Heart left ventricle (tissue), 13 donors: ENCODE measurements at regions not wholly inside any gene's neighbourhood (a gene's known extent, or its start where the extent isn't known, plus 50 kb on each side); places are given as distances from the start of the nearest gene placed in this dataset.
"Not testable (repeated sequence)": the region's sequence is repeated elsewhere in the genome, so short reads cannot be mapped to it uniquely, and the experiment has no call there.

Source experiments
- CTCF ChIP-seq, 12 donors: fragments of 200-600 bp; sonication (generic) in 4 of 12; IDR thresholded peaks; one replicate each; pipeline versions ENCODE4 v1.5.0 to v1.8.0; 2018 to 2022; ENCODE audit warnings: antibody characterized with exemption in 12 of 12, mild to moderate bottlenecking in 5 of 12
- POLR2A ChIP-seq, 2 donors: fragments of 450-650 bp; IDR thresholded peaks; one replicate each; pipeline ENCODE4 v1.6.1; 2017; ENCODE audit warnings: antibody characterized with exemption in 2 of 2, mild to moderate bottlenecking in 2 of 2, moderate library complexity in 2 of 2
- donor health status: ischemic (EF 13 %, LVEDD 7.1; RV severe dilation, severe dysfunction).
- donor health status: DM: no; HTN: yes; CAD: no.
- donor health status: DM: no; HTN: no; CAD: no.
- donor health status: ischemic (EF 25% LVEDD 6.9; RV normal size, moderate dysfunction).
- donor health status: ischemic (EF 25% LVEDD 5.7; RV mildly dilated, moderate dysfunction).
- donor health status: ischemic (EF 35%, LVEDD 5.7; RV mildly dilated, moderate dysfunction).
- donor health status: nonischemic (EF 11% LVEDD 7.7; RV severe dilation, severe dysfunction).
- donor health status: DM: yes; HTN: yes; CAD: no.
- donor health status: PGD.
- donor health status: ischemic (EF 29% LVEDD 5.4; RV normal size, mild dysfunction).
- donor health status: nonischemic (EF 23%, LVEDD 6.1; RV moderate dilation, normal function).

DNA sequence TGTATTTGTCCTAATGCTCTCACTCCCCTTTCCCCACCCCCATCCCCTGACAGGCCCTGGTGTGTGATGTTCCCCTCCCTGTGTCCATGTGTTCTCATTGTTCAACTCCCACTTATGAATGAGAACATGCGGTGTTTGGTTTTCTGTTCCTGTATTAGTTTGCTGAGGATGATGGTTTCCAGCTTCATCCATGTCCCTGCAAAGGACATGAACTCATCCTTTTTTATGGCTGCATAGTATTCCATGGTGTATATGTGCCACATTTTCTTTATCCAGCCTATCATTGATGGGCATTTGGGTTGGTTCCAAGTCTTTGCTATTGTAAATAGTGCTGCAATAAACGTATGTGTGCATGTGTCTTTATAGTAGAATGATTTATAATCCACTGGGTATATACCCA is 52.3 kb upstream of the BMP5 start:
- TF ChIP-seq CTCF, POLR2A (IDR thresholded peaks at IDR 0.05): not testable (repeated sequence)
